GM12878 (cell line): ENCODE measurements at regions not wholly inside any gene's neighbourhood (a gene's known extent, or its start where the extent isn't known, plus 50 kb on each side); places are given as distances from the start of the nearest gene placed in this dataset.

ENCODE experiments used
- ATAC-seq: fragments of 200-7000 bp; cut with Tn5 transposase; 3 replicates; pipeline ENCODE4 v1.9.1; 2020; ENCODE audit warnings: mild to moderate bottlenecking, moderate library complexity
- BruUV-seq: library from RNA; stranded (reverse); fragments of 400-500 nt; replicated peaks from 2 replicates; lab custom pipeline; 2021; lab: Mats Ljungman, UMichigan
- CTCF ChIA-PET: fragments of 300-600 bp; sonication (Branson Sonifier 250); formaldehyde crosslinking; extraction: SDS; loops from one replicate; lab custom pipeline; 2021; ENCODE audit warnings: inconsistent platforms; lab: Yijun Ruan, JAX
- POLR2A ChIA-PET: fragments of 350-600 bp; formaldehyde crosslinking; extraction: SDS; loops from one replicate; lab custom pipeline; 2021; ENCODE audit warnings: inconsistent platforms; lab: Charles Lee
- RAD21 ChIA-PET: fragments of 300-600 bp; sonication (Branson Sonifier 250); formaldehyde crosslinking; loops from one replicate; lab custom pipeline; 2023; ENCODE audit warnings: antibody characterized with exemption; ENCODE audit not compliant: unreplicated experiment; lab: Charles Lee
- SMC1A ChIA-PET: fragments of 300-600 bp; sonication (Branson Sonifier 250); formaldehyde crosslinking; loops from one replicate; lab custom pipeline; 2023; ENCODE audit not compliant: unreplicated experiment, uncharacterized antibody; lab: Charles Lee
- DNase-seq: peaks from one replicate; pipeline ENCODE4 v3.0.0-alpha.2; 2011; ENCODE audit warnings: low read depth, low spot score
- FAIRE-seq: peaks from 3 replicates; lab custom pipeline; 2011; peaks lifted over from hg19 to GRCh38; lab: Jason Lieb, UNC
- H2AFZ ChIP-seq: 2 replicates; pipeline ENCODE4 v1.6.0; 2011; ENCODE audit warnings: low read depth, low read length, control low read depth; ENCODE audit not compliant: control insufficient read depth
- H3K27ac ChIP-seq: 2 replicates; pipeline ENCODE4 v1.5.1; 2011; ENCODE audit warnings: control low read depth; ENCODE audit not compliant: control insufficient read depth, insufficient read depth
- H3K27me3 ChIP-seq, 2 experiments: replicated peaks in 1 of 2; 2 replicates each; pipeline versions ENCODE4 v1.6.0 to v1.6.1; 2011; ENCODE audit warnings: low read length in 1 of 2; ENCODE audit not compliant: control insufficient read depth in 2 of 2, insufficient read depth in 2 of 2
- H3K36me3 ChIP-seq, 2 experiments: 2 replicates each; pipeline ENCODE4 v1.5.1; 2011; ENCODE audit warnings: low read length in 1 of 2; ENCODE audit not compliant: control insufficient read depth in 2 of 2, insufficient read depth in 2 of 2
- H3K4me1 ChIP-seq: 2 replicates; pipeline ENCODE4 v1.6.1; 2011; ENCODE audit warnings: mild to moderate bottlenecking, low read length, moderate library complexity, mixed read lengths; ENCODE audit not compliant: control insufficient read depth, insufficient read depth
- H3K4me2 ChIP-seq: 2 replicates; pipeline ENCODE4 v1.6.0; 2011; ENCODE audit warnings: control low read depth; ENCODE audit not compliant: control insufficient read depth, insufficient read depth
- H3K4me3 ChIP-seq: fragments of 200-600 bp; sonication (generic); 2 replicates; pipeline ENCODE4 v1.5.1; 2016
- H3K79me2 ChIP-seq: 2 replicates; pipeline ENCODE4 v1.6.0; 2011; ENCODE audit warnings: low read length; ENCODE audit not compliant: control insufficient read depth, insufficient read depth
- H3K9ac ChIP-seq: 2 replicates; pipeline ENCODE4 v1.8.0; 2011; ENCODE audit warnings: low read length, control low read depth, mixed read lengths; ENCODE audit not compliant: control insufficient read depth, insufficient read depth
- H3K9me3 ChIP-seq: replicated peaks from 3 replicates; pipeline ENCODE4 v1.5.1; 2011; ENCODE audit warnings: mild to moderate bottlenecking, low read length; ENCODE audit not compliant: control insufficient read depth, insufficient read depth
- H4K20me1 ChIP-seq: 2 replicates; pipeline ENCODE4 v1.6.0; 2011; ENCODE audit not compliant: control insufficient read depth, insufficient read depth
- ATF7 ChIP-seq: fragments of 450-650 bp; IDR thresholded peaks from 2 replicates; pipeline ENCODE4 v1.6.1; 2016; ENCODE audit warnings: low read depth, mild to moderate bottlenecking
- CUX1 ChIP-seq: IDR thresholded peaks from 2 replicates; pipeline ENCODE4 v1.6.1; 2012; ENCODE audit warnings: improper control_type of control experiment, low read depth, low read length; ENCODE audit not compliant: insufficient replicate concordance
- FOXM1 ChIP-seq: IDR thresholded peaks from 2 replicates; pipeline ENCODE4 v1.6.1; 2012; ENCODE audit warnings: low read depth, mild to moderate bottlenecking, inconsistent platforms, low read length, moderate library complexity
- MEF2B ChIP-seq: fragments of 450-650 bp; IDR thresholded peaks from 2 replicates; pipeline ENCODE4 v1.6.1; 2018; ENCODE audit warnings: mild to moderate bottlenecking, moderate library complexity; ENCODE audit not compliant: partially characterized antibody, poor library complexity, severe bottlenecking
- RCOR1 ChIP-seq: conservative IDR thresholded peaks from 2 replicates; pipeline ENCODE4 v1.6.1; 2012; ENCODE audit warnings: low read depth, low read length, improper control_type of control experiment
- RELA ChIP-seq: fragments of 450-650 bp; IDR thresholded peaks from 2 replicates; pipeline ENCODE4 v1.8.0; 2014; ENCODE audit warnings: borderline replicate concordance; ENCODE audit not compliant: partially characterized antibody
- SMAD5 ChIP-seq: IDR thresholded peaks from 2 replicates; pipeline ENCODE4 v1.6.1; 2016; ENCODE audit warnings: antibody characterized with exemption, low read depth
- SMARCA5 ChIP-seq: fragments of 450-650 bp; IDR thresholded peaks from 2 replicates; pipeline ENCODE4 v1.6.1; 2017; ENCODE audit warnings: mild to moderate bottlenecking
- SP1 ChIP-seq: IDR thresholded peaks from one replicate; pipeline ENCODE4 v1.6.1; 2011; ENCODE audit warnings: low read depth, low read length
- ZBTB4 ChIP-seq: fragments of 450-650 bp; formaldehyde crosslinking; IDR thresholded peaks from 2 replicates; pipeline ENCODE4 v1.4.0; 2022; ENCODE audit warnings: mild to moderate bottlenecking, moderate library complexity
- ZZZ3 ChIP-seq: IDR thresholded peaks from 2 replicates; pipeline ENCODE4 v1.6.1; 2011; ENCODE audit warnings: low read depth; ENCODE audit not compliant: control insufficient read depth, insufficient read length
- WGBS: methylation state at CpG from one replicate; pipeline ENCODE4 v1.1.6; 2016; ENCODE audit warnings: low lambda C conversion rate; ENCODE audit not compliant: insufficient replicate concordance, insufficient coverage; ENCODE audit errors: missing lambda C conversion rate; 5-methylcytosine and 5-hydroxymethylcytosine counted together
- in situ Hi-C: fragments of 300-500 bp; cut with MboI; formaldehyde crosslinking; loops from 9 replicates; pipeline ENCODE4 v1.14.3; 2018; ENCODE audit warnings: mixed read lengths
- intact Hi-C: fragments of 100-400 bp; cut with micrococcal nuclease; formaldehyde crosslinking; loops from one replicate; pipeline ENCODE4 v1.14.2; 2022; ENCODE audit not compliant: unreplicated experiment
- TF ChIP-seq, protein P1 (sequence below): fragments of 450-650 bp; IDR thresholded peaks from 2 replicates; pipeline ENCODE4 v1.6.1; 2017; ENCODE audit warnings: antibody characterized with exemption, mild to moderate bottlenecking, moderate library complexity
- TF ChIP-seq, protein P2 (sequence below): fragments of 450-650 bp; IDR thresholded peaks from 2 replicates; pipeline ENCODE4 v1.6.1; 2017; ENCODE audit warnings: borderline replicate concordance

DNA sequence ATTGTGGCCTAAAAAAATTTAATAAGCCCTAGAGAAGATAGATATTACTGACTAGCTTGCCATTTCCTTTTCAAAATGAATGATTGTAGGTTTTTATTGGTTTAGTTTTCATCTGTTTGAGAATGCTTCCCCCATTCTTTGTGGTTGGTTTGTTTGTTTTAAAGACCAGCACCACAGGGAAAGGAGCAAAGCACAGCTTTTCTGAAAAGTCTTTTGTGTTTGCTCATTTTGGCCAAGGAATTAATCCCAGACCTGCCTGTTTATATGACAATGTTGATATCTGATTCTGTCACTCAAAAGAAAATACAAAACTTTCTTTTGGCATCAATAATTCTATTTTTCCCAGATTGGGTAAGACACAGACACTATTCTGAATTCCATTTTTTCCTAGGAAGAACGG is 312.5 kb upstream of the FLRT2 start:
- no peak overlapping the region for H3K9ac ChIP-seq
- H3K9me3 ChIP-seq, result no peaks in the 10 kb centered on the region
- FAIRE-seq, result no peak
- no peak for DNase-seq
- POLR2A ChIA-PET, result no interaction called here
- H3K4me2 ChIP-seq, result no peak overlapping the region
- H4K20me1 ChIP-seq, result no peaks in the 10 kb centered on the region
- H3K27ac ChIP-seq, result no peak overlapping the region
- no peaks in the 10 kb centered on the region for H3K27me3 ChIP-seq
- H3K4me1 ChIP-seq, result no peaks in the 10 kb centered on the region
- WGBS, result 10% methylated on average over 1 of the region's 1 CpG
- BruUV-seq, result no TSS peak
- CTCF ChIA-PET, result no interaction called here
- H2AFZ ChIP-seq, result no peak overlapping the region
- SMC1A ChIA-PET, result no interaction called here
- TF ChIP-seq FOXM1, result no peak
- no peak for TF ChIP-seq ZZZ3
- TF ChIP-seq SMAD5, result no peak
- no peak for TF ChIP-seq RELA
- no peak for TF ChIP-seq RCOR1
- no peak for TF ChIP-seq CUX1
- no peak for TF ChIP-seq SMARCA5
- TF ChIP-seq, protein P1, sequence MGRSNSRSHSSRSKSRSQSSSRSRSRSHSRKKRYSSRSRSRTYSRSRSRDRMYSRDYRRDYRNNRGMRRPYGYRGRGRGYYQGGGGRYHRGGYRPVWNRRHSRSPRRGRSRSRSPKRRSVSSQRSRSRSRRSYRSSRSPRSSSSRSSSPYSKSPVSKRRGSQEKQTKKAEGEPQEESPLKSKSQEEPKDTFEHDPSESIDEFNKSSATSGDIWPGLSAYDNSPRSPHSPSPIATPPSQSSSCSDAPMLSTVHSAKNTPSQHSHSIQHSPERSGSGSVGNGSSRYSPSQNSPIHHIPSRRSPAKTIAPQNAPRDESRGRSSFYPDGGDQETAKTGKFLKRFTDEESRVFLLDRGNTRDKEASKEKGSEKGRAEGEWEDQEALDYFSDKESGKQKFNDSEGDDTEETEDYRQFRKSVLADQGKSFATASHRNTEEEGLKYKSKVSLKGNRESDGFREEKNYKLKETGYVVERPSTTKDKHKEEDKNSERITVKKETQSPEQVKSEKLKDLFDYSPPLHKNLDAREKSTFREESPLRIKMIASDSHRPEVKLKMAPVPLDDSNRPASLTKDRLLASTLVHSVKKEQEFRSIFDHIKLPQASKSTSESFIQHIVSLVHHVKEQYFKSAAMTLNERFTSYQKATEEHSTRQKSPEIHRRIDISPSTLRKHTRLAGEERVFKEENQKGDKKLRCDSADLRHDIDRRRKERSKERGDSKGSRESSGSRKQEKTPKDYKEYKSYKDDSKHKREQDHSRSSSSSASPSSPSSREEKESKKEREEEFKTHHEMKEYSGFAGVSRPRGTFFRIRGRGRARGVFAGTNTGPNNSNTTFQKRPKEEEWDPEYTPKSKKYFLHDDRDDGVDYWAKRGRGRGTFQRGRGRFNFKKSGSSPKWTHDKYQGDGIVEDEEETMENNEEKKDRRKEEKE, result no peak
- no peak for TF ChIP-seq SP1
- no peak for TF ChIP-seq ATF7
- no peak for TF ChIP-seq MEF2B
- TF ChIP-seq ZBTB4, result no peak
- TF ChIP-seq, protein P2, sequence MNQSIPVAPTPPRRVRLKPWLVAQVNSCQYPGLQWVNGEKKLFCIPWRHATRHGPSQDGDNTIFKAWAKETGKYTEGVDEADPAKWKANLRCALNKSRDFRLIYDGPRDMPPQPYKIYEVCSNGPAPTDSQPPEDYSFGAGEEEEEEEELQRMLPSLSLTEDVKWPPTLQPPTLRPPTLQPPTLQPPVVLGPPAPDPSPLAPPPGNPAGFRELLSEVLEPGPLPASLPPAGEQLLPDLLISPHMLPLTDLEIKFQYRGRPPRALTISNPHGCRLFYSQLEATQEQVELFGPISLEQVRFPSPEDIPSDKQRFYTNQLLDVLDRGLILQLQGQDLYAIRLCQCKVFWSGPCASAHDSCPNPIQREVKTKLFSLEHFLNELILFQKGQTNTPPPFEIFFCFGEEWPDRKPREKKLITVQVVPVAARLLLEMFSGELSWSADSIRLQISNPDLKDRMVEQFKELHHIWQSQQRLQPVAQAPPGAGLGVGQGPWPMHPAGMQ, result no peak
- H3K4me3 ChIP-seq, result no peak overlapping the region
- RAD21 ChIA-PET, result no interaction called here
- intact Hi-C loops, result no loop called here
- in situ Hi-C loops, result no loop called here
- H3K36me3 ChIP-seq, result no peaks in the 10 kb centered on the region
- H3K79me2 ChIP-seq, result no peaks in the 10 kb centered on the region
- ATAC-seq, result no peak
